Stimulated activated CD4-positive, alpha-beta T cell treated with anti-CD3 and anti-CD28 coated beads, TNF-alpha, amount 100 ng/mL, for 24 hours (primary cell): ENCODE measurements at regions not wholly inside any gene's neighbourhood (a gene's known extent, or its start where the extent isn't known, plus 50 kb on each side); places are given as distances from the start of the nearest gene placed in this dataset.
A peak's percentile ranks its signal among the peaks of the same experiment; 100 is the strongest.
"Not testable (repeated sequence)": the region's sequence is repeated elsewhere in the genome, so short reads cannot be mapped to it uniquely, and the experiment has no call there.

Experiments used
- DNase-seq, 3 experiments: peaks; one replicate each; pipeline ENCODE4 v3.0.0-alpha.2; 2020; ENCODE audit warnings: low read depth in 3 of 3

GRCh38 chr17:77516902-77517301, 376.1 kb downstream of the SEC14L1 start:
- no peak for DNase-seq

DNA sequence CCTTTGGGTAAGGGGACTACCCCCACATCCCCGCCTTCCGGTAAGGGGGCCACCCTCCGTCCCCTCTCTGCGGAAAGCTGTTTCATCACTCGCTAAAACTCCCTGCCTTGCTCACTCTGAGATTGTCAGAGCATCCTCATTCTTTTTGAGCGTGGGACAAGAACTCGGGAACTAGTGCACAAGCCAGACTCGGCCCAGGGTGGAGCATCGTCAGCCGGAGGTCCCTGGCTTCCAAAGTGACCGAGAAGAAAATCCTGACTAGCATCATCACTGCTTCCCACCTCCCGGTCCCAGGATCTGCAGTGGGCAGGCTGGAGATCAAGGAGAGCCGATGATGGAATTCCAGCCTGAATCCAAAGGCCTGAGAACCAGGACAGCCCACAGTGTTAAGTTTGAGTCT, 380.3 kb downstream of the SEC14L1 start:
- DNase-seq = no peak

- no peak for DNase-seq
Measured at GRCh38 chr17:77523540-77523939, 382.8 kb downstream of the SEC14L1 start.

GRCh38 chr17:77526259-77526711, 385.5 kb downstream of the SEC14L1 start:
- DNase-seq = no peak

GRCh38 chr17:77526728-77527350, 386.1 kb downstream of the SEC14L1 start:
- no peak for DNase-seq

DNA sequence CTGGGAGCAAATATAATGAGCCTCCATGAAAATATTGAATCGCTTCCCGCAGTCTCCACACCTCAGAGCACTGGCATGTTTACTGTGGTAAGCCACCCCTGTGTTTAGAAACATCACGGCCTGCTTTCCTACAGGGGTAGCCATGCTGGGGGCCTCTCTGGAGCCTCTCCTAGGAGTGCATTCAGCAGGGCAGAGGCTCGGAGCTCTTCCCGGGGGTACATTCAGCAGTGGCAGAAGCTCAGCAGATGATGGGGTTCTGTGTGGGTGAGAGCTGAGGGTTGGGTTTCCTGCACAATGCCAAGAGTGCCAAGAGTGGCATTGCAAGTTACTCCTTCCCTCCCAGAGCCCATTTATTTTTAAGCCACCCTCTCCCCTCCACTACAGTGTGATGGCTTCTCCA, 386.6 kb downstream of the SEC14L1 start:
- no peak for DNase-seq

DNA sequence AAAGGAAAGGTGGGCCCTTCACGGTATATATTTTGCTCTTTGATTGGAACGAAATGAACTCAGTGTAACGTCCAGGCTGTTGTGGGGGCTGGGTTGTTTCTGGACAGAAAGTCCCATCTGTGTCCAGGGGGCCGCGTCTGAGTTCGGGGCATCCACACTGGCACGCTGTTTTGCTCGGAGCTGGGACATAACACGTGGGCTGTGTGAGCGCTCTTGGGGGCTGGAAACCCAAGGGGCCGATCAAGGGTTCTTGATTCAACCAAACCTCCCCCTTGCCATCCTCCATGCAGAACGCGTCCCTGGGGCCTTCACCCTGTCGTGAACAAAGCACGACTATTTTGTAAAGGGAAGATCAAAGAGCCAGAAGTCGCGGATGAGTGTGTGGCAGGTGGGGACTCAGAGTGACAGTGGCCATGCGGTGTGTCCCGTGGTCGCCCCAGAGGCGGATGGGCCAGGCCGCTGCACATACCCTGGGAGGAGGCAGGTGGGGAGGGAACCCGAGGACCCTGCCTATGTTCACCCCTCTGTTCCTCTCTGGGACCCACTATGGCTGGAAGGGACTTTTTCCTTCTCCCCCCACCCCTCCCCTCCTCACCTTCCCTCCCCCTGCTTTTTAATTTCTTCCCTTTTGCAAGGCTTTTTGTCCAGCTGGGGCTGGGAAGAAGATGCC, 387.2 kb downstream of the SEC14L1 start:
- DNase-seq = no peak

- peak in 1 of 3 experiments; percentile 52 for DNase-seq
Measured at GRCh38 chr17:77528516-77529327, 388.0 kb downstream of the SEC14L1 start.

- DNase-seq = no peak
Measured at GRCh38 chr17:77529328-77529650, 388.5 kb downstream of the SEC14L1 start.

DNA sequence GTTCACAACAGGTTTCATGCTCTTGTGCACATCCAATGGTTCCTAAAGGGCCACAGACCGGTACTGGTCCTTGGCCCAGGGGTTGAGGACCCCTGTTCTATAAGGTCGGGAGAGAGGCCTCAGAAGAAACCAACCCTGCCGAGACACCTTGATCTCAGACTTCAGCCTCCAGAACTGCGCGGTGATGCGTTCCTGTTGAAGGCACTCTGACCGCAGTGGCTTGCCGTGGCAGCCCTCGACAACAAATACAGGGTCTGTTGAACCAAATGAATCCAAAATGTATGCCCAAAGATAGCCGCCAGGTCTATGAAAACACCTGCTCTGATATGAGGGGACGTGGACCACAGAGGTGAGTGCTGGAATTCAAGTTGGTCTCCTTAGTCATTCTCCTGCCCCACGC, 389.8 kb downstream of the SEC14L1 start:
- DNase-seq = no peak

DNA sequence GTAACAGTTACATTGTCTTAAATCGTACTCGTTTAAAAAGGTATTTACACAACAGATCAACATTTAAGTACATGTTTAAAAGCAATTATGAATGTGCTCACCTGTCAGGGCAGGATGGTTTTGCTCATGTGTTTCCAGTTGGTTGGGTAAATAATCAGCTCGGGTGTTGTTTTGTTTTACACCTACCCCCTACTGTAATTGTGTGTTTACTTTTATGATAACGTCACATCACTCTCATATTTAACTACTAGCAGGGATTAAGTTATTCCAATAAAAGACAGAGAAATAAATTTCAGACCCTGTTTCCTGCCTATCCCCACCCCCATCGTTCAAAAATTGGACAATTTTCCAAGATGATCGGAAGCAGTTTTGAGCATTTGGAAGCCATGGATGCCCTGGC, 390.2 kb downstream of the SEC14L1 start:
- no peak for DNase-seq

- DNase-seq = no peak
Measured at GRCh38 chr17:77531641-77532040, 390.9 kb downstream of the SEC14L1 start.

- DNase-seq = not testable (repeated sequence)
Measured at GRCh38 chr17:77533697-77534096, 392.9 kb downstream of the SEC14L1 start.

GRCh38 chr17:77534137-77534536, 393.4 kb downstream of the SEC14L1 start:
- no peak for DNase-seq

DNA sequence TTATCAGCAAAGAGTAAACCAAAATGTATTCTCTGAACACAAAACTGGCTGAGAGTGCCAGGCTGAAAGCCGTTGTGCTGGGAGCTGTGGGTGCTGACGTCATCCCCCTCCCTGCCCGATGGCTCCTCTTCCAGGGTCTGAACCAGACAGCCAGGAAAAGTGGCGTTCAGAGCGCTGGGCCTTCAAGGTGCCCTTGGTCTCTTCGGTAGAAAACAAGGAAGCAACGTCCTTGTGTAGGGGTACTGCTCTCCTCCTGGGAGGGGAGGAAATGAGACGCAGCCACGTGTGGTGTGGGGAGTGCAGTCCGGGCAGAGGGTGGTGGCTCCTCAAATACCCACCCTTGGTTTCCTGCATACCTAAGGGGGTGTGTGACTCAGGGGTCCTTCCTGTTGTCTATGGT, 394.7 kb downstream of the SEC14L1 start:
- DNase-seq = no peak

DNA sequence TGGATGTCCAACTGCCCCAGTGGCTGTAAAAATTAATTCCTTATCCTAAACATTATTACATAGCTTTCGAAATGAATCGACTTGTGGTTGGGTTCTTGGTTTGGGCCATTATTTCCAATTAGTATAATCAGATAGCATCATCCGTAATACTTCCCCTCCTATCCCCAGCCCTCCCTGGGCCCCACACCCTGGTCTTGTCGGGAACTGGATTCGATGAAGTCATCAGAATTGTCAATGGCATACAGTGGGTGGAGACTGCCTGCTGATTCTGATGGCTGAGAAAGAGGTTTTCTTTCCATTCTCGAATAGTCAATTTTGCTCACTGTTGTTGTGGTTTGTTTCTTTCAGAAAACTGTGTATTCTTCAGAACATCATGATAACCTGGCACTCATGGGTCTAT, 395.1 kb downstream of the SEC14L1 start:
- DNase-seq = no peak

GRCh38 chr17:77537566-77537965, 396.8 kb downstream of the SEC14L1 start:
- DNase-seq = no peak

DNA sequence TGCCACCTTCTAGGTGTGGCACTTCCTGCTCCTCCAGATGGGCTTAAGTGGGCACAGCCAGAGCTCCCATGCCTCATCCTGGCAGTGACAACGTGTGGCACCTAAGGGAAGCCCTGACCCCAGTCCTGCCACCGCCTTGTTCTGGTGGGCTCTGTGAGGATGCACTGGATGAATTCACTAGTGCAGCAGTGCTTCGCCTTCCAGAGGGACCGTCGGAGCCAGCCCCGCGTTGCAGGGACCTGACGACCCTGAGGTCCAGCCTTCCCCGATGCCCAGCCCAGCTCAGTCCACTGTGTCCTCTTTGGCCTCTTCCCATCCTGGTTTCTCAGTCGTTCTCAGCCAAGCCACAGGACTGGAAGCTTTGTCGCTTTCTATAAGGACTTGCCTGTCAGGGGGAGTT, 399.8 kb downstream of the SEC14L1 start:
- no peak for DNase-seq

GRCh38 chr17:77540975-77541374, 400.2 kb downstream of the SEC14L1 start:
- no peak for DNase-seq

DNA sequence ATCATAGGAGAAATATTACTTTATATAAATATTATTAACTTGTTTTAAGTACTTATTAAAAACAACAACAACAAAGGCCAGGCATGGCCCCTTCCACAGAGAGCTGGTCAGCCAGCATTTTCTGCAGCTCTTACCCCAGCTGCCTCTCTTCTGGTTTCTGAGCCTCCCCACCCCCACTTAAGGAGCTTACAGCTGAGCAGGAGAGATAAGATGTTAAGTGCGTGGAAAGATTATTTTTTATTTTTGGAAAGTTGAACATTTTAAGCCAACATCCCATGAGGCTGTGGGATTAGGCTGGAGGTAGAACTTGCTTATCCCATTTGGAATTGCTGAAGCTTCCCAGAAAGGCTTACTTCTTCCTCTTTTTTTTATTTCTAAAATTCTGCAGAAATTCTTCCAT, 401.2 kb downstream of the SEC14L1 start:
- DNase-seq = no peak

DNA sequence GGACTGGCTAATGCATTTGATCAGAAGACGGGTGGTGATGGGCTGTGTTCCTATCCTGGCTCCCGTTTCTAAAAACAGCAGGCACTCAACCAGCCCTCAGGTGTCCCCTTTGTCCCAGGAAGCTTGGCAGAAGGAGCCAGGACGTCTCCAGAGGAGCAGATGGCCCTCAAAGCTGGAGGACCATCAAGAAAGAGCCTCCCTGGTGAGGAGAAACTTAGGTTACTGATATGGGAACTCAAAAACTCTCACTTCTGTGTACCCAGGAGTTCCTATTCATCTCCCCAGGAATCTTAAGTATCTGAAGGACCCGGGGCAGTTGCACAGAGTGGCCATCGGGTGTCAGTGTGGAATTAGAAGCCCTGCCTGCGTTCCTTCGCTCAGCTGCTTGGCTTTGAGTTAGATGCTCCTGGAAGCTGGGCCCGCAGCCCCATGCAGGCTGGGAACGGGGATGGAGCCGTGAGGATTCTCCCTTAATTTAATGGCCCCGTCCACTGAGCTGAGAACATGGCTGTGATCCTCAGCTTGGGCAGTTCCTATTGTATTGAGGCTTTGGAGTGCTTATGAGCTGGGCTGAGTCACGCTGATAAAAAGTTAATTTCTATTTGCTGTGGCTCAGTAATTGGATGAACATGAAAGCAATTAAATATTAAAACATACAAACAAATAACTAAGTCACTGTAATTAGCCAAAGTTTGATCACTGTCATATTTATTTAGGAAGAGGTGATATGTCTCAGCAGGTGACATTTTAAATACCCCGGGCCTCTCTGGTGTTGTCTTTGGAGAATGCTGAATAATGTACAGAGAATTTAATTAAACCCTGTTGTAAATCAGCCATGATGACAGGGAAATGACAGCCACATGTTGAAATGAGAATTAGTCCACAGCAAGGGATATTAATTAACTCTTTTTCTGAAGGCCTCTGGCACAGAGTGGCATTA, 402.1 kb downstream of the SEC14L1 start:
- DNase-seq = peak; percentile 36 to 48 (median 38)

GRCh38 chr17:77543801-77544200, 403.0 kb downstream of the SEC14L1 start:
- no peak for DNase-seq
